SK-N-SH treated with all-trans-retinoic acid at 6 μM for 48 hours (cell line): ENCODE measurements at regions not wholly inside any gene's neighbourhood (a gene's known extent, or its start where the extent isn't known, plus 50 kb on each side); places are given as distances from the start of the nearest gene placed in this dataset.
A peak's percentile ranks its signal among the peaks of the same experiment; 100 is the strongest.

ENCODE experiments used
- ATAC-seq: fragments of 200-7000 bp; cut with Tn5 transposase; 3 replicates; pipeline ENCODE4 v1.9.1; 2020; ENCODE audit warnings: mild to moderate bottlenecking, moderate library complexity
- ARNTL ChIP-seq: fragments of 450-650 bp; formaldehyde crosslinking; IDR thresholded peaks from 2 replicates; pipeline ENCODE4 v1.5.0; 2020; ENCODE audit warnings: low read depth, mild to moderate bottlenecking, moderate library complexity, borderline replicate concordance
- BACH2 ChIP-seq: fragments of 250-450 bp; sonication (Bioruptor Pico); IDR thresholded peaks from 2 replicates; pipeline ENCODE4 v1.9.0; 2021; ENCODE audit warnings: mild to moderate bottlenecking, borderline replicate concordance
- CSDC2 ChIP-seq: fragments of 250-450 bp; sonication (Bioruptor Pico); IDR thresholded peaks from 2 replicates; pipeline ENCODE4 v1.5.0; 2020; ENCODE audit warnings: mild to moderate bottlenecking, moderate library complexity
- ESRRG ChIP-seq: fragments of 250-450 bp; sonication (Bioruptor Pico); IDR thresholded peaks from 2 replicates; pipeline ENCODE4 v1.6.1; 2021; ENCODE audit warnings: mild to moderate bottlenecking
- GLIS3 ChIP-seq: fragments of 250-450 bp; sonication (Bioruptor Pico); IDR thresholded peaks from 2 replicates; pipeline ENCODE4 v1.5.0; 2020; ENCODE audit warnings: mild to moderate bottlenecking, moderate library complexity
- ISL1 ChIP-seq: fragments of 250-450 bp; sonication (Bioruptor Pico); IDR thresholded peaks from 2 replicates; pipeline ENCODE4 v2.1.2; 2022; ENCODE audit warnings: mild to moderate bottlenecking, moderate library complexity
- OSR1 ChIP-seq: fragments of 250-450 bp; sonication (Bioruptor Pico); IDR thresholded peaks from 2 replicates; pipeline ENCODE4 v1.8.0; 2022; ENCODE audit warnings: moderate library complexity, mild to moderate bottlenecking, inconsistent platforms
- PPARA ChIP-seq: fragments of 250-450 bp; sonication (Bioruptor Pico); IDR thresholded peaks from 2 replicates; pipeline ENCODE4 v1.5.0; 2020; ENCODE audit warnings: mild to moderate bottlenecking, borderline replicate concordance
- RARB ChIP-seq: fragments of 250-450 bp; sonication (Bioruptor Pico); IDR thresholded peaks from 2 replicates; pipeline ENCODE4 v1.8.0; 2021; ENCODE audit warnings: mild to moderate bottlenecking, moderate library complexity
- SNAI2 ChIP-seq: fragments of 250-450 bp; sonication (Bioruptor Pico); IDR thresholded peaks from 2 replicates; pipeline ENCODE4 v1.5.0; 2020; ENCODE audit warnings: mild to moderate bottlenecking, moderate library complexity
- TCF4 ChIP-seq: fragments of 250-450 bp; sonication (Bioruptor Pico); IDR thresholded peaks from 2 replicates; pipeline ENCODE4 v1.8.0; 2021; ENCODE audit warnings: mild to moderate bottlenecking, moderate library complexity, borderline replicate concordance
- TOX ChIP-seq: fragments of 250-450 bp; sonication (Bioruptor Pico); IDR thresholded peaks from 2 replicates; pipeline ENCODE4 v1.8.0; 2021; ENCODE audit warnings: mild to moderate bottlenecking, moderate library complexity, borderline replicate concordance
- ZC3H10 ChIP-seq: fragments of 250-450 bp; sonication (Bioruptor Pico); IDR thresholded peaks from 2 replicates; pipeline ENCODE4 v1.5.1; 2021; ENCODE audit warnings: mild to moderate bottlenecking, moderate library complexity
- ZFP3 ChIP-seq: fragments of 250-450 bp; sonication (Bioruptor Pico); IDR thresholded peaks from 2 replicates; pipeline ENCODE4 v1.5.0; 2020; ENCODE audit warnings: mild to moderate bottlenecking, moderate library complexity
- ZFP30 ChIP-seq: fragments of 450-650 bp; formaldehyde crosslinking; IDR thresholded peaks from 2 replicates; pipeline ENCODE4 v1.5.0; 2022; ENCODE audit warnings: mild to moderate bottlenecking, moderate library complexity
- ZNF565 ChIP-seq: fragments of 450-650 bp; formaldehyde crosslinking; conservative IDR thresholded peaks from 2 replicates; pipeline ENCODE4 v1.5.0; 2020; ENCODE audit warnings: low read depth, mild to moderate bottlenecking, moderate library complexity
- ZNF70 ChIP-seq: fragments of 450-650 bp; formaldehyde crosslinking; IDR thresholded peaks from 2 replicates; pipeline ENCODE4 v1.5.0; 2020; ENCODE audit warnings: mild to moderate bottlenecking, moderate library complexity
- ZNF8 ChIP-seq: fragments of 450-650 bp; formaldehyde crosslinking; IDR thresholded peaks from 2 replicates; pipeline ENCODE4 v1.5.0; 2020; ENCODE audit warnings: mild to moderate bottlenecking, moderate library complexity
- TF ChIP-seq, protein P1 (sequence below): fragments of 250-450 bp; sonication (Bioruptor Pico); IDR thresholded peaks from 2 replicates; pipeline ENCODE4 v1.5.1; 2020; ENCODE audit warnings: low read depth, mild to moderate bottlenecking, moderate library complexity
- TF ChIP-seq, protein P2 (sequence below): fragments of 250-450 bp; sonication (Bioruptor Pico); IDR thresholded peaks from 2 replicates; pipeline ENCODE4 v1.5.1; 2021; ENCODE audit warnings: mild to moderate bottlenecking, moderate library complexity
- TF ChIP-seq, protein P3 (sequence below): fragments of 250-450 bp; sonication (Bioruptor Pico); IDR thresholded peaks from 2 replicates; pipeline ENCODE4 v1.8.0; 2021; ENCODE audit warnings: low read depth, mild to moderate bottlenecking, moderate library complexity, borderline replicate concordance
- TF ChIP-seq, protein P4 (sequence below): fragments of 250-450 bp; sonication (Bioruptor Pico); IDR thresholded peaks from 2 replicates; pipeline ENCODE4 v1.8.0; 2020; ENCODE audit warnings: mild to moderate bottlenecking, moderate library complexity, borderline replicate concordance

DNA sequence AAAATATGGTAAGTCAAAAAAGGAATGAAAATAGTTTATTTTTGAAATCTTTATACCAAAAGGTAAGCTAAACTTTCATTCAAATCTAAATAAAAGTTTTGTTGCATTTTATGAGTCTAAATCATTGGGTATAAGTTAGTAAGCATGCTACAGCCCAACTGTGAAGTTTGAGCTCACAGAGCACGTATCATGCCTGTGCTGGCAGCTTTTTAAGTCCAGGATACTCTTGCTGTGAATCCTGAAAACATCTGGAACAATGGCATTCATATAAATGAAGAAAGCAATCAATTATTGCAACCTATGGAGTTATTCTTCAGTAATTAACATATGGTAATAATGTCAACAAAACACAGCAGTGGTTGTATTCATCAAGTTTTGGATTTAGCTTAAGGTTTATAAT, 656.9 kb downstream of the RFPL4B start:
- TF ChIP-seq RARB (CRISPR knock-in tag) (no peak), ZNF8 (no peak), ARNTL (CRISPR knock-in tag) (no peak), SNAI2 (CRISPR knock-in tag) (no peak), PPARA (CRISPR knock-in tag) (no peak), CSDC2 (no peak), ZFP30 (CRISPR knock-in tag) (no peak), BACH2 (CRISPR knock-in tag) (no peak)
- TF ChIP-seq, protein P1, sequence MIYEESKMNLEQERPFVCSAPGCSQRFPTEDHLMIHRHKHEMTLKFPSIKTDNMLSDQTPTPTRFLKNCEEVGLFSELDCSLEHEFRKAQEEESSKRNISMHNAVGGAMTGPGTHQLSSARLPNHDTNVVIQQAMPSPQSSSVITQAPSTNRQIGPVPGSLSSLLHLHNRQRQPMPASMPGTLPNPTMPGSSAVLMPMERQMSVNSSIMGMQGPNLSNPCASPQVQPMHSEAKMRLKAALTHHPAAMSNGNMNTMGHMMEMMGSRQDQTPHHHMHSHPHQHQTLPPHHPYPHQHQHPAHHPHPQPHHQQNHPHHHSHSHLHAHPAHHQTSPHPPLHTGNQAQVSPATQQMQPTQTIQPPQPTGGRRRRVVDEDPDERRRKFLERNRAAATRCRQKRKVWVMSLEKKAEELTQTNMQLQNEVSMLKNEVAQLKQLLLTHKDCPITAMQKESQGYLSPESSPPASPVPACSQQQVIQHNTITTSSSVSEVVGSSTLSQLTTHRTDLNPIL = no peak
- TF ChIP-seq, protein P2, sequence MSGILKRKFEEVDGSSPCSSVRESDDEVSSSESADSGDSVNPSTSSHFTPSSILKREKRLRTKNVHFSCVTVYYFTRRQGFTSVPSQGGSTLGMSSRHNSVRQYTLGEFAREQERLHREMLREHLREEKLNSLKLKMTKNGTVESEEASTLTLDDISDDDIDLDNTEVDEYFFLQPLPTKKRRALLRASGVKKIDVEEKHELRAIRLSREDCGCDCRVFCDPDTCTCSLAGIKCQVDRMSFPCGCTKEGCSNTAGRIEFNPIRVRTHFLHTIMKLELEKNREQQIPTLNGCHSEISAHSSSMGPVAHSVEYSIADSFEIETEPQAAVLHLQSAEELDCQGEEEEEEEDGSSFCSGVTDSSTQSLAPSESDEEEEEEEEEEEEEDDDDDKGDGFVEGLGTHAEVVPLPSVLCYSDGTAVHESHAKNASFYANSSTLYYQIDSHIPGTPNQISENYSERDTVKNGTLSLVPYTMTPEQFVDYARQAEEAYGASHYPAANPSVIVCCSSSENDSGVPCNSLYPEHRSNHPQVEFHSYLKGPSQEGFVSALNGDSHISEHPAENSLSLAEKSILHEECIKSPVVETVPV = no peak
- TF ChIP-seq, protein P3, sequence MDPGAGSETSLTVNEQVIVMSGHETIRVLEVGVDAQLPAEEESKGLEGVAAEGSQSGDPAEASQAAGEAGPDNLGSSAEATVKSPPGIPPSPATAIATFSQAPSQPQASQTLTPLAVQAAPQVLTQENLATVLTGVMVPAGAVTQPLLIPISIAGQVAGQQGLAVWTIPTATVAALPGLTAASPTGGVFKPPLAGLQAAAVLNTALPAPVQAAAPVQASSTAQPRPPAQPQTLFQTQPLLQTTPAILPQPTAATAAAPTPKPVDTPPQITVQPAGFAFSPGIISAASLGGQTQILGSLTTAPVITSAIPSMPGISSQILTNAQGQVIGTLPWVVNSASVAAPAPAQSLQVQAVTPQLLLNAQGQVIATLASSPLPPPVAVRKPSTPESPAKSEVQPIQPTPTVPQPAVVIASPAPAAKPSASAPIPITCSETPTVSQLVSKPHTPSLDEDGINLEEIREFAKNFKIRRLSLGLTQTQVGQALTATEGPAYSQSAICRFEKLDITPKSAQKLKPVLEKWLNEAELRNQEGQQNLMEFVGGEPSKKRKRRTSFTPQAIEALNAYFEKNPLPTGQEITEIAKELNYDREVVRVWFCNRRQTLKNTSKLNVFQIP (CRISPR knock-in tag) = no peak
- peak; percentile 61 for ATAC-seq

DNA sequence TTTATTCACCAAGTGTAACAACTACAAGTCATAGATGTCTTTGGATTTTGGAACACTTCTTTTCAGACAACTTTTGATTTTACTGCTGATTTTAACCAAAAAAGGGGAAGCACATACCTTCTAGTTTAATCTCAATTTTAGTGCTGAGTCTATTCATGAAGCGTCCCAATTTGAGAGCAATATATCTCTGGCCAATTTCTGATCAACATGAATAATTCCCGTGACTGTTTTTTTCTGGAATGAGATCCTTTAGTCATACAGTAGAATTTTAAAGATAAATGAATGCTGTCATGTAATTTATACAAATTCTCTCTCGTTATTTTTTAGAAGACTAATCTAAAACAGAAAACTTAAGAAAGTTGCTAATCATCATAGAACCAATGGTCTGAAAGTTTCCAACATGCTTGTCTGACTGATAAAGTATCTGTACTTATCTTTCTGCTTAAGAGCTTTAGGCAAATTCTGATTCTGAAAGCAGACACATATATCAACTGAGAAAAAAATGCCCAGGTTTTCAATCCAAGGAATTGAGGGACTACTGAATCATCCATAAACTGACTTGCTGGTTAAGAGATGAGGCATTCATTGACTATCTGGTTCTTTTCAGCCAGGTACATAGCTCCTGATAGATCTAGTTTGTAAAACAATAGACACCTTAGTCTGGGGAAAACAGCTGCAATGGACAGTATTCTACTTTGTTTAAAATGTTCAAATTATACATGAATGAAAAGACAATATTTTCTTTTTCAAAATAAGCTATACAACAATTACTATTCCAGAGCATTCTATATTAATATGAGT, 657.5 kb downstream of the RFPL4B start:
- ATAC-seq = peak; percentile 75
- TF ChIP-seq PPARA (CRISPR knock-in tag) = no peak
- TF ChIP-seq ZFP30 (CRISPR knock-in tag) = no peak
- TF ChIP-seq ISL1 (CRISPR knock-in tag) = peak; percentile 92
- TF ChIP-seq ZFP3 = no peak
- TF ChIP-seq BACH2 (CRISPR knock-in tag) = no peak
- TF ChIP-seq ARNTL (CRISPR knock-in tag) = no peak
- no peak for TF ChIP-seq SNAI2 (CRISPR knock-in tag)

DNA sequence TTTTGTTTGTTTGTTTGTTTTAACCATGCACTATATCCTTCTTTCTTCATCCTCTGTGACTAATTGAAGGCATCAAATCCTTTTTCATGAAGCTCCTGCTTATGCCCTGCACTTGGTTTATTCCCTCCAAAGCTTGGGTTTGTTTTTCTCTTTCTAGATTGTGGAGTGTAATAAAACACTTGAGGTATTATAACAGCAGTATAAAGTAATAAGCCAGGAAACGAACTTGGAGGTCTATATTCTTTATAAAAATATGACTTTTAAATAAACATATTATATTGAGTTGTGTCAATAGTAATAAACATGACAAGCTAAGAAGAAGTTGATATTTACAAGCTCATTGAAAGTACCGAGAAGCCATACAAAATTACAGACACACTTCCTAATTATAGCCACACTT, 659.4 kb downstream of the RFPL4B start:
- TF ChIP-seq, protein P4, sequence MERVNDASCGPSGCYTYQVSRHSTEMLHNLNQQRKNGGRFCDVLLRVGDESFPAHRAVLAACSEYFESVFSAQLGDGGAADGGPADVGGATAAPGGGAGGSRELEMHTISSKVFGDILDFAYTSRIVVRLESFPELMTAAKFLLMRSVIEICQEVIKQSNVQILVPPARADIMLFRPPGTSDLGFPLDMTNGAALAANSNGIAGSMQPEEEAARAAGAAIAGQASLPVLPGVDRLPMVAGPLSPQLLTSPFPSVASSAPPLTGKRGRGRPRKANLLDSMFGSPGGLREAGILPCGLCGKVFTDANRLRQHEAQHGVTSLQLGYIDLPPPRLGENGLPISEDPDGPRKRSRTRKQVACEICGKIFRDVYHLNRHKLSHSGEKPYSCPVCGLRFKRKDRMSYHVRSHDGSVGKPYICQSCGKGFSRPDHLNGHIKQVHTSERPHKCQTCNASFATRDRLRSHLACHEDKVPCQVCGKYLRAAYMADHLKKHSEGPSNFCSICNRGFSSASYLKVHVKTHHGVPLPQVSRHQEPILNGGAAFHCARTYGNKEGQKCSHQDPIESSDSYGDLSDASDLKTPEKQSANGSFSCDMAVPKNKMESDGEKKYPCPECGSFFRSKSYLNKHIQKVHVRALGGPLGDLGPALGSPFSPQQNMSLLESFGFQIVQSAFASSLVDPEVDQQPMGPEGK (CRISPR knock-in tag) = no peak
- TF ChIP-seq BACH2 (CRISPR knock-in tag) (no peak), RARB (CRISPR knock-in tag) (no peak), ZFP3 (no peak), ESRRG (no peak), ZC3H10 (CRISPR knock-in tag) (no peak), ZFP30 (CRISPR knock-in tag) (no peak), TCF4 (CRISPR knock-in tag) (no peak), ZNF565 (CRISPR knock-in tag) (no peak), ARNTL (CRISPR knock-in tag) (no peak), OSR1 (no peak), SNAI2 (CRISPR knock-in tag) (no peak), GLIS3 (CRISPR knock-in tag) (no peak), PPARA (CRISPR knock-in tag) (no peak), TOX (CRISPR knock-in tag) (no peak), ZNF70 (CRISPR knock-in tag) (no peak)
- TF ChIP-seq, protein P1 = no peak
- TF ChIP-seq, protein P3 (CRISPR knock-in tag) = no peak
- no peak for ATAC-seq
